ENCODE measurements at regions not wholly inside any gene's neighbourhood (a gene's known extent, or its start where the extent isn't known, plus 50 kb on each side); places are given as distances from the start of the nearest gene placed in this dataset.
A peak's percentile ranks its signal among the peaks of the same experiment; 100 is the strongest.

- Histone ChIP-seq H3K79me2 (ENCODE audit: insufficient read depth, low read length) (no peaks in the 10 kb centered on the region), H4K20me1 (ENCODE audit: insufficient read depth, low read length) (no peaks in the 10 kb centered on the region), H3K4me3 (ENCODE audit: insufficient read depth, low read length) (no peak overlapping the region), H3K4me1 (ENCODE audit: insufficient read depth, low read length) (no peaks in the 10 kb centered on the region), H3K36me3 (ENCODE audit: insufficient read depth, low read length) (no peaks in the 10 kb centered on the region), H2AFZ (ENCODE audit: low read length) (no peak overlapping the region), H3K9me3 (ENCODE audit: low read depth, low read length) (no peaks in the 10 kb centered on the region), H3K27ac (ENCODE audit: low read depth, low read length) (no peak overlapping the region), H3K27me3 (ENCODE audit: insufficient read depth, low read length) (no peaks in the 10 kb centered on the region), H3K4me2 (ENCODE audit: insufficient read depth, low read length) (no peak overlapping the region)
- no peak for TF ChIP-seq CTCF (IDR thresholded peaks at IDR 0.05; ENCODE audit: extremely low read depth, low read depth, low read length)
- DNase-seq (ENCODE audit: insufficient read length, low spot score, missing footprints), result peak; percentile 49
Observed at GRCh38 chr5:5826911-5827310, 404.4 kb downstream of the ICE1 start.

GRCh38 chr5:5822729-5823257 lies 400.3 kb downstream of the ICE1 start:
- Histone ChIP-seq H3K4me2 (ENCODE audit: insufficient read depth, low read length) (no peak overlapping the region), H4K20me1 (ENCODE audit: insufficient read depth, low read length) (no peaks in the 10 kb centered on the region), H2AFZ (ENCODE audit: low read length) (no peak overlapping the region), H3K79me2 (ENCODE audit: insufficient read depth, low read length) (no peaks in the 10 kb centered on the region), H3K4me3 (ENCODE audit: insufficient read depth, low read length) (no peak overlapping the region), H3K27ac (ENCODE audit: low read depth, low read length) (no peak overlapping the region), H3K4me1 (ENCODE audit: insufficient read depth, low read length) (no peaks in the 10 kb centered on the region), H3K27me3 (ENCODE audit: insufficient read depth, low read length) (no peaks in the 10 kb centered on the region), H3K36me3 (ENCODE audit: insufficient read depth, low read length) (no peaks in the 10 kb centered on the region), H3K9me3 (ENCODE audit: low read depth, low read length) (no peaks in the 10 kb centered on the region)
- TF ChIP-seq CTCF (IDR thresholded peaks at IDR 0.05; ENCODE audit: extremely low read depth, low read depth, low read length), result no peak
- DNase-seq (ENCODE audit: insufficient read length, low spot score, missing footprints), result no peak

GRCh38 chr5:5816960-5817359 lies 394.5 kb downstream of the ICE1 start:
- no peaks in the 10 kb centered on the region for H4K20me1 ChIP-seq (ENCODE audit: insufficient read depth, low read length)
- no peaks in the 10 kb centered on the region for H3K79me2 ChIP-seq (ENCODE audit: insufficient read depth, low read length)
- no peak overlapping the region for H3K27ac ChIP-seq (ENCODE audit: low read depth, low read length)
- no peak overlapping the region for H3K4me2 ChIP-seq (ENCODE audit: insufficient read depth, low read length)
- DNase-seq (ENCODE audit: insufficient read length, low spot score, missing footprints), result no peak
- no peaks in the 10 kb centered on the region for H3K36me3 ChIP-seq (ENCODE audit: insufficient read depth, low read length)
- H3K27me3 ChIP-seq (ENCODE audit: insufficient read depth, low read length), result no peaks in the 10 kb centered on the region
- no peak overlapping the region for H2AFZ ChIP-seq (ENCODE audit: low read length)
- H3K4me1 ChIP-seq (ENCODE audit: insufficient read depth, low read length), result no peaks in the 10 kb centered on the region
- H3K9me3 ChIP-seq (ENCODE audit: low read depth, low read length), result no peaks in the 10 kb centered on the region
- no peak overlapping the region for H3K4me3 ChIP-seq (ENCODE audit: insufficient read depth, low read length)
- TF ChIP-seq CTCF (IDR thresholded peaks at IDR 0.05; ENCODE audit: extremely low read depth, low read depth, low read length), result no peak

GRCh38 chr5:5813441-5813840 lies 391.0 kb downstream of the ICE1 start:
- Histone ChIP-seq H3K4me3 (ENCODE audit: insufficient read depth, low read length) (no peak overlapping the region), H4K20me1 (ENCODE audit: insufficient read depth, low read length) (no peaks in the 10 kb centered on the region), H3K27ac (ENCODE audit: low read depth, low read length) (no peak overlapping the region), H3K79me2 (ENCODE audit: insufficient read depth, low read length) (no peaks in the 10 kb centered on the region), H3K4me2 (ENCODE audit: insufficient read depth, low read length) (no peak overlapping the region), H3K9me3 (ENCODE audit: low read depth, low read length) (no peaks in the 10 kb centered on the region), H3K27me3 (ENCODE audit: insufficient read depth, low read length) (no peaks in the 10 kb centered on the region), H3K36me3 (ENCODE audit: insufficient read depth, low read length) (no peaks in the 10 kb centered on the region), H3K4me1 (ENCODE audit: insufficient read depth, low read length) (no peaks in the 10 kb centered on the region), H2AFZ (ENCODE audit: low read length) (no peak overlapping the region)
- DNase-seq (ENCODE audit: insufficient read length, low spot score, missing footprints), result no peak
- no peak for TF ChIP-seq CTCF (IDR thresholded peaks at IDR 0.05; ENCODE audit: extremely low read depth, low read depth, low read length)
